PFSK-1 (cell line): ENCODE measurements at regions not wholly inside any gene's neighbourhood (a gene's known extent, or its start where the extent isn't known, plus 50 kb on each side); places are given as distances from the start of the nearest gene placed in this dataset.

Experiments used
- FOXP2 ChIP-seq: optimal IDR thresholded peaks from 2 replicates; pipeline ENCODE3; 2011; ENCODE audit warnings: borderline replicate concordance, control low read depth, inconsistent platforms; ENCODE audit not compliant: insufficient read depth; ENCODE audit errors: extremely low read length, extremely low read depth
- POLR2AphosphoS5 ChIP-seq: IDR thresholded peaks from 2 replicates; pipeline ENCODE4 v1.6.1; 2012; ENCODE audit warnings: low read depth, mild to moderate bottlenecking, control low read depth, low read length, moderate library complexity
- SIN3A ChIP-seq: IDR thresholded peaks from 2 replicates; pipeline ENCODE4 v1.6.1; 2012; ENCODE audit warnings: mild to moderate bottlenecking, low read length, moderate library complexity, borderline replicate concordance; ENCODE audit not compliant: insufficient read depth
- TAF1 ChIP-seq: IDR thresholded peaks from 2 replicates; pipeline ENCODE4 v1.6.1; 2012; ENCODE audit warnings: low read length, control low read depth, borderline replicate concordance; ENCODE audit not compliant: insufficient read depth
- TF ChIP-seq, protein P1 (sequence below), 2 experiments: IDR thresholded peaks; 2 replicates each; pipeline versions ENCODE4 v1.6.1 to v1.8.0; 2011 to 2012; ENCODE audit warnings: low read depth in 2 of 2, low read length in 2 of 2, control low read depth in 1 of 2, inconsistent platforms in 1 of 2, mild to moderate bottlenecking in 1 of 2, moderate library complexity in 1 of 2; ENCODE audit not compliant: insufficient read depth in 1 of 2

DNA sequence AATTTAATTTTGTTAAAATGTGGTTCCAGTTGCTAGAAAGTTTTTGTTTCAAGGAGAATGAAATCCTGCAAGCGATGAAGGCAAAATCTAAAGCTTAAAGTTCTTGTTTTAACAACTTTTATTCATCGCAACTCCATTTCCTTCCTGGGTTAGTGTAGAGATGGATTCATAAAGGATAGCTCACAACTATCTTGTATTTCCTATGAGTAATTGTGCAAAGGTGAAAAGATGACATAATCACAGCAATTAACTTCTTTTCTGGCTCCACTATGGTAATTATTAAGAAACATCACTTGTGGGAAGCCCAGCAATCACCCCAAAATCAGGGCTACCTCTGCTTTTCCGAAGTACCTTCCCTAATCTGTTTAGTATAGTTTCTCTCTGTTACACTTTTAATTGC lies 80.8 kb upstream of the SEMA6A start:
- TF ChIP-seq SIN3A, result no peak
- TF ChIP-seq FOXP2, result no peak
- TF ChIP-seq, protein P1, sequence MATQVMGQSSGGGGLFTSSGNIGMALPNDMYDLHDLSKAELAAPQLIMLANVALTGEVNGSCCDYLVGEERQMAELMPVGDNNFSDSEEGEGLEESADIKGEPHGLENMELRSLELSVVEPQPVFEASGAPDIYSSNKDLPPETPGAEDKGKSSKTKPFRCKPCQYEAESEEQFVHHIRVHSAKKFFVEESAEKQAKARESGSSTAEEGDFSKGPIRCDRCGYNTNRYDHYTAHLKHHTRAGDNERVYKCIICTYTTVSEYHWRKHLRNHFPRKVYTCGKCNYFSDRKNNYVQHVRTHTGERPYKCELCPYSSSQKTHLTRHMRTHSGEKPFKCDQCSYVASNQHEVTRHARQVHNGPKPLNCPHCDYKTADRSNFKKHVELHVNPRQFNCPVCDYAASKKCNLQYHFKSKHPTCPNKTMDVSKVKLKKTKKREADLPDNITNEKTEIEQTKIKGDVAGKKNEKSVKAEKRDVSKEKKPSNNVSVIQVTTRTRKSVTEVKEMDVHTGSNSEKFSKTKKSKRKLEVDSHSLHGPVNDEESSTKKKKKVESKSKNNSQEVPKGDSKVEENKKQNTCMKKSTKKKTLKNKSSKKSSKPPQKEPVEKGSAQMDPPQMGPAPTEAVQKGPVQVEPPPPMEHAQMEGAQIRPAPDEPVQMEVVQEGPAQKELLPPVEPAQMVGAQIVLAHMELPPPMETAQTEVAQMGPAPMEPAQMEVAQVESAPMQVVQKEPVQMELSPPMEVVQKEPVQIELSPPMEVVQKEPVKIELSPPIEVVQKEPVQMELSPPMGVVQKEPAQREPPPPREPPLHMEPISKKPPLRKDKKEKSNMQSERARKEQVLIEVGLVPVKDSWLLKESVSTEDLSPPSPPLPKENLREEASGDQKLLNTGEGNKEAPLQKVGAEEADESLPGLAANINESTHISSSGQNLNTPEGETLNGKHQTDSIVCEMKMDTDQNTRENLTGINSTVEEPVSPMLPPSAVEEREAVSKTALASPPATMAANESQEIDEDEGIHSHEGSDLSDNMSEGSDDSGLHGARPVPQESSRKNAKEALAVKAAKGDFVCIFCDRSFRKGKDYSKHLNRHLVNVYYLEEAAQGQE (IDR thresholded peaks at IDR 0.05; ENCODE audit: insufficient read depth in 1 of 2, low read depth in 2 of 2, low read length in 2 of 2), result no peak
- no peak for TF ChIP-seq POLR2AphosphoS5
- TF ChIP-seq TAF1, result no peak

- TF ChIP-seq FOXP2 (no peak), TAF1 (no peak), POLR2AphosphoS5 (no peak), SIN3A (no peak)
- TF ChIP-seq, protein P1 (IDR thresholded peaks at IDR 0.05; ENCODE audit: insufficient read depth in 1 of 2, low read depth in 2 of 2, low read length in 2 of 2), result no peak
Observed at GRCh38 chr5:116654925-116655324, 80.3 kb upstream of the SEMA6A start.

DNA sequence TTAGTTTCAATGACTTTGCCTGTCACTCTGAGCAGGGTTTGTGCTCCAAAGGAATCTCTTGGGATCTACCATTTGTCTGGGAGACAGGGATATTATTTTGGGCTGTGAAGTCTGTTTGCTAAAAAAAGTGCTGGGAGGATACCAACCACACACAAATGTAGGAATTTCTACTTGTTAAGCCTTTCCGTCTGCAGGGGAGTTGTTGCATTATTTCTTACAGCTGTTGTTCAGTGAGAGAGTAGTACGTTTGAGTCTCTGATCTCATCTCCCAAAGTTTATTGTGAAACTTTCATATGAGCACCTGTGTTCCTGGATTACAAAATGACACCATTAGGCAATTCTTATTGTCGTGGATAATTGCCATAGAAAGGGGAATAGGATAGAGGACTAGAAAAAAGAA lies 78.3 kb upstream of the SEMA6A start:
- TF ChIP-seq SIN3A, result no peak
- no peak for TF ChIP-seq FOXP2

GRCh38 chr5:116652196-116652729 lies 77.6 kb upstream of the SEMA6A start:
- TF ChIP-seq POLR2AphosphoS5, result no peak
- TF ChIP-seq SIN3A, result no peak
- TF ChIP-seq FOXP2, result no peak
- no peak for TF ChIP-seq TAF1
- TF ChIP-seq, protein P1 (IDR thresholded peaks at IDR 0.05; ENCODE audit: insufficient read depth in 1 of 2, low read depth in 2 of 2, low read length in 2 of 2), result no peak

- TF ChIP-seq FOXP2 (no peak), POLR2AphosphoS5 (no peak), TAF1 (no peak)
- TF ChIP-seq, protein P1 (IDR thresholded peaks at IDR 0.05; ENCODE audit: insufficient read depth in 1 of 2, low read depth in 2 of 2, low read length in 2 of 2), result no peak
Observed at GRCh38 chr5:116651653-116652052, 77.0 kb upstream of the SEMA6A start.

GRCh38 chr5:116650964-116651363 lies 76.3 kb upstream of the SEMA6A start:
- TF ChIP-seq SIN3A (no peak), POLR2AphosphoS5 (no peak), FOXP2 (no peak), TAF1 (no peak)
- TF ChIP-seq, protein P1 (IDR thresholded peaks at IDR 0.05; ENCODE audit: insufficient read depth in 1 of 2, low read depth in 2 of 2, low read length in 2 of 2), result no peak
